DOHH2 (cell line): ENCODE measurements at regions not wholly inside any gene's neighbourhood (a gene's known extent, or its start where the extent isn't known, plus 50 kb on each side); places are given as distances from the start of the nearest gene placed in this dataset.

Source experiments
- EZH2phosphoT487 ChIP-seq: fragments of 200-600 bp; sonication (generic); IDR thresholded peaks from 2 replicates; pipeline ENCODE4 v1.6.1; 2017; ENCODE audit warnings: borderline replicate concordance, mild to moderate bottlenecking, antibody characterized with exemption, low read length, moderate library complexity, mixed read lengths
- TF ChIP-seq, protein P1 (sequence below): fragments of 200-600 bp; sonication (generic); IDR thresholded peaks from one replicate; pipeline ENCODE4 v1.5.1; 2014; ENCODE audit warnings: antibody characterized with exemption, mild to moderate bottlenecking, low read depth, low read length; ENCODE audit not compliant: poor library complexity, severe bottlenecking

- TF ChIP-seq EZH2phosphoT487: no peak
- TF ChIP-seq, protein P1, sequence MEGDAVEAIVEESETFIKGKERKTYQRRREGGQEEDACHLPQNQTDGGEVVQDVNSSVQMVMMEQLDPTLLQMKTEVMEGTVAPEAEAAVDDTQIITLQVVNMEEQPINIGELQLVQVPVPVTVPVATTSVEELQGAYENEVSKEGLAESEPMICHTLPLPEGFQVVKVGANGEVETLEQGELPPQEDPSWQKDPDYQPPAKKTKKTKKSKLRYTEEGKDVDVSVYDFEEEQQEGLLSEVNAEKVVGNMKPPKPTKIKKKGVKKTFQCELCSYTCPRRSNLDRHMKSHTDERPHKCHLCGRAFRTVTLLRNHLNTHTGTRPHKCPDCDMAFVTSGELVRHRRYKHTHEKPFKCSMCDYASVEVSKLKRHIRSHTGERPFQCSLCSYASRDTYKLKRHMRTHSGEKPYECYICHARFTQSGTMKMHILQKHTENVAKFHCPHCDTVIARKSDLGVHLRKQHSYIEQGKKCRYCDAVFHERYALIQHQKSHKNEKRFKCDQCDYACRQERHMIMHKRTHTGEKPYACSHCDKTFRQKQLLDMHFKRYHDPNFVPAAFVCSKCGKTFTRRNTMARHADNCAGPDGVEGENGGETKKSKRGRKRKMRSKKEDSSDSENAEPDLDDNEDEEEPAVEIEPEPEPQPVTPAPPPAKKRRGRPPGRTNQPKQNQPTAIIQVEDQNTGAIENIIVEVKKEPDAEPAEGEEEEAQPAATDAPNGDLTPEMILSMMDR: no peak
Observed at GRCh38 chr6:138028893-138029292, 78.3 kb downstream of the PERP start.
